Kidney epithelial cell (primary cell): ENCODE measurements at regions not wholly inside any gene's neighbourhood (a gene's known extent, or its start where the extent isn't known, plus 50 kb on each side); places are given as distances from the start of the nearest gene placed in this dataset.

Source experiments
- DNase-seq: peaks from one replicate; pipeline ENCODE4 v3.0.0-alpha.2; 2010; ENCODE audit warnings: low read depth
- H3K27me3 ChIP-seq: 2 replicates; pipeline ENCODE4 v1.6.0; 2011; ENCODE audit warnings: low read length; ENCODE audit not compliant: control insufficient read depth, insufficient read depth
- H3K36me3 ChIP-seq: 2 replicates; pipeline ENCODE4 v1.5.1; 2011; ENCODE audit warnings: low read length; ENCODE audit not compliant: control insufficient read depth, insufficient read depth
- H3K4me3 ChIP-seq: 2 replicates; pipeline ENCODE4 v1.5.1; 2011; ENCODE audit warnings: low read depth, mild to moderate bottlenecking, control low read depth, low read length
- CTCF ChIP-seq: IDR thresholded peaks from 2 replicates; pipeline ENCODE4 v1.5.1; 2011; ENCODE audit warnings: mild to moderate bottlenecking, moderate library complexity, low read length, control low read depth, inconsistent platforms; ENCODE audit not compliant: insufficient read depth, poor library complexity, severe bottlenecking

- no peak for TF ChIP-seq CTCF
- DNase-seq: no peak
- peaks cover 13% of the 10 kb centered on the region for H3K27me3 ChIP-seq
- H3K36me3 ChIP-seq: no peaks in the 10 kb centered on the region
- no peak overlapping the region for H3K4me3 ChIP-seq
These were observed 90.7 kb upstream of the CSF3R start for GRCh38 chr1:36573445-36573844.

- no peak for DNase-seq
- no peak for TF ChIP-seq CTCF
- H3K27me3 ChIP-seq: peaks cover 13% of the 10 kb centered on the region
- H3K36me3 ChIP-seq: no peaks in the 10 kb centered on the region
- no peak overlapping the region for H3K4me3 ChIP-seq
These were observed 90.2 kb upstream of the CSF3R start for GRCh38 chr1:36572906-36573305.

GRCh38 chr1:36572142-36572715 lies 89.5 kb upstream of the CSF3R start:
- no peak for DNase-seq
- Histone ChIP-seq H3K36me3 (no peaks in the 10 kb centered on the region), H3K4me3 (no peak overlapping the region), H3K27me3 (peaks cover 13% of the 10 kb centered on the region)
- TF ChIP-seq CTCF: no peak

- TF ChIP-seq CTCF: no peak
- Histone ChIP-seq H3K36me3 (no peaks in the 10 kb centered on the region), H3K4me3 (no peak overlapping the region), H3K27me3 (peaks cover 13% of the 10 kb centered on the region)
- DNase-seq: no peak
These were observed 88.4 kb upstream of the CSF3R start for GRCh38 chr1:36571106-36571505.

GRCh38 chr1:36570478-36571060 lies 87.9 kb upstream of the CSF3R start:
- no peaks in the 10 kb centered on the region for H3K36me3 ChIP-seq
- no peak for TF ChIP-seq CTCF
- H3K4me3 ChIP-seq: no peak overlapping the region
- no peak for DNase-seq
- peaks cover 13% of the 10 kb centered on the region for H3K27me3 ChIP-seq

GRCh38 chr1:36570006-36570405 lies 87.3 kb upstream of the CSF3R start:
- Histone ChIP-seq H3K36me3 (no peaks in the 10 kb centered on the region), H3K4me3 (no peak overlapping the region), H3K27me3 (peaks cover 13% of the 10 kb centered on the region)
- TF ChIP-seq CTCF: no peak
- DNase-seq: no peak
